Activated T-cell treated with anti-CD3 and anti-CD28 coated beads, Interleukin-2, amount 50 U/mL, for 24 hours (primary cell): ENCODE measurements at regions not wholly inside any gene's neighbourhood (a gene's known extent, or its start where the extent isn't known, plus 50 kb on each side); places are given as distances from the start of the nearest gene placed in this dataset.
A peak's percentile ranks its signal among the peaks of the same experiment; 100 is the strongest.

ENCODE experiments used
- DNase-seq: peaks from one replicate; pipeline ENCODE4 v3.0.0-alpha.2; 2020
- H3K27ac Mint-ChIP-seq: 2 replicates; pipeline ENCODE4 v1.8.0; 2020; ENCODE audit warnings: mild to moderate bottlenecking, mixed read lengths
- H3K27me3 Mint-ChIP-seq: 2 replicates; pipeline ENCODE4 v1.8.0; 2020; ENCODE audit warnings: mixed read lengths
- H3K36me3 Mint-ChIP-seq: 2 replicates; pipeline ENCODE4 v1.8.0; 2020; ENCODE audit warnings: low read depth, mixed read lengths
- H3K4me1 Mint-ChIP-seq: 2 replicates; pipeline ENCODE4 v1.8.0; 2020; ENCODE audit warnings: low read depth, mixed read lengths
- H3K4me3 Mint-ChIP-seq: 2 replicates; pipeline ENCODE4 v1.8.0; 2020; ENCODE audit warnings: mild to moderate bottlenecking, moderate library complexity, mixed read lengths
- H3K9me3 Mint-ChIP-seq: 2 replicates; pipeline ENCODE4 v1.8.0; 2020; ENCODE audit warnings: mixed read lengths

GRCh38 chr17:73943416-73944110, 259.9 kb upstream of the RPL38 start:
- DNase-seq, result no peak
- H3K27me3 Mint-ChIP-seq, result no peaks in the 10 kb centered on the region
- no peak overlapping the region for H3K27ac Mint-ChIP-seq
- H3K36me3 Mint-ChIP-seq, result no peaks in the 10 kb centered on the region
- no peaks in the 10 kb centered on the region for H3K4me1 Mint-ChIP-seq
- no peak overlapping the region for H3K4me3 Mint-ChIP-seq
- H3K9me3 Mint-ChIP-seq, result no peaks in the 10 kb centered on the region

GRCh38 chr17:73944366-73944765, 259.1 kb upstream of the RPL38 start:
- H3K27me3 Mint-ChIP-seq, result no peaks in the 10 kb centered on the region
- H3K36me3 Mint-ChIP-seq, result no peaks in the 10 kb centered on the region
- no peak overlapping the region for H3K4me3 Mint-ChIP-seq
- no peak for DNase-seq
- no peaks in the 10 kb centered on the region for H3K4me1 Mint-ChIP-seq
- no peak overlapping the region for H3K27ac Mint-ChIP-seq
- no peaks in the 10 kb centered on the region for H3K9me3 Mint-ChIP-seq

- H3K4me3 Mint-ChIP-seq, result no peak overlapping the region
- no peak for DNase-seq
- peaks cover 11% of the 10 kb centered on the region for H3K27me3 Mint-ChIP-seq
- peaks cover 3% of the 10 kb centered on the region for H3K4me1 Mint-ChIP-seq
- no peak overlapping the region for H3K27ac Mint-ChIP-seq
- H3K9me3 Mint-ChIP-seq, result no peaks in the 10 kb centered on the region
- no peaks in the 10 kb centered on the region for H3K36me3 Mint-ChIP-seq
Measured at GRCh38 chr17:73947281-73947965, 256.1 kb upstream of the RPL38 start.

GRCh38 chr17:73947966-73948355, 255.5 kb upstream of the RPL38 start:
- H3K27ac Mint-ChIP-seq, result no peak overlapping the region

GRCh38 chr17:73949903-73950592, 253.4 kb upstream of the RPL38 start:
- no peak for DNase-seq
- H3K4me1 Mint-ChIP-seq, result peaks cover 3% of the 10 kb centered on the region
- H3K36me3 Mint-ChIP-seq, result no peaks in the 10 kb centered on the region
- H3K9me3 Mint-ChIP-seq, result no peaks in the 10 kb centered on the region
- no peak overlapping the region for H3K4me3 Mint-ChIP-seq
- peaks cover 11% of the 10 kb centered on the region for H3K27me3 Mint-ChIP-seq
- no peak overlapping the region for H3K27ac Mint-ChIP-seq

More at GRCh38 chr17:73947966-73948355, 255.5 kb upstream of the RPL38 start:
- no peak overlapping the region for H3K4me3 Mint-ChIP-seq
- H3K9me3 Mint-ChIP-seq, result no peaks in the 10 kb centered on the region
- H3K4me1 Mint-ChIP-seq, result peaks cover 3% of the 10 kb centered on the region
- H3K36me3 Mint-ChIP-seq, result no peaks in the 10 kb centered on the region
- no peak for DNase-seq
- peaks cover 11% of the 10 kb centered on the region for H3K27me3 Mint-ChIP-seq

GRCh38 chr17:73950593-73950914, 252.9 kb upstream of the RPL38 start:
- no peaks in the 10 kb centered on the region for H3K9me3 Mint-ChIP-seq
- no peak for DNase-seq
- no peaks in the 10 kb centered on the region for H3K36me3 Mint-ChIP-seq
- peaks cover 3% of the 10 kb centered on the region for H3K4me1 Mint-ChIP-seq
- H3K27me3 Mint-ChIP-seq, result peaks cover 11% of the 10 kb centered on the region
- no peak overlapping the region for H3K27ac Mint-ChIP-seq
- H3K4me3 Mint-ChIP-seq, result no peak overlapping the region

- no peak for DNase-seq
- Mint-ChIP-seq H3K36me3 (no peaks in the 10 kb centered on the region), H3K27ac (no peak overlapping the region), H3K4me3 (peak overlapping the region; percentile 25), H3K9me3 (no peaks in the 10 kb centered on the region), H3K27me3 (peaks cover 11% of the 10 kb centered on the region), H3K4me1 (peaks cover 3% of the 10 kb centered on the region)
Measured at GRCh38 chr17:73952082-73952479, 251.4 kb upstream of the RPL38 start.

- Mint-ChIP-seq H3K4me3 (no peak overlapping the region), H3K27me3 (peaks cover 11% of the 10 kb centered on the region), H3K27ac (no peak overlapping the region), H3K9me3 (no peaks in the 10 kb centered on the region), H3K36me3 (no peaks in the 10 kb centered on the region), H3K4me1 (peaks cover 3% of the 10 kb centered on the region)
- DNase-seq, result peak; percentile 67
Measured at GRCh38 chr17:73952480-73953205, 250.8 kb upstream of the RPL38 start.

GRCh38 chr17:73953206-73954033, 250.1 kb upstream of the RPL38 start:
- Mint-ChIP-seq H3K27me3 (peaks cover 11% of the 10 kb centered on the region), H3K9me3 (no peaks in the 10 kb centered on the region), H3K4me3 (no peak overlapping the region), H3K4me1 (peaks cover 3% of the 10 kb centered on the region), H3K27ac (no peak overlapping the region), H3K36me3 (no peaks in the 10 kb centered on the region)
- DNase-seq, result no peak

- Mint-ChIP-seq H3K9me3 (peaks cover 1% of the 10 kb centered on the region), H3K27ac (no peak overlapping the region), H3K4me1 (peaks cover 3% of the 10 kb centered on the region), H3K36me3 (no peaks in the 10 kb centered on the region), H3K27me3 (peaks cover 11% of the 10 kb centered on the region), H3K4me3 (no peak overlapping the region)
- no peak for DNase-seq
Measured at GRCh38 chr17:73954951-73955350, 248.5 kb upstream of the RPL38 start.

- H3K9me3 Mint-ChIP-seq, result peaks cover 5% of the 10 kb centered on the region
- peaks cover 3% of the 10 kb centered on the region for H3K4me1 Mint-ChIP-seq
- H3K27ac Mint-ChIP-seq, result no peak overlapping the region
- peaks cover 11% of the 10 kb centered on the region for H3K27me3 Mint-ChIP-seq
- no peak for DNase-seq
- H3K36me3 Mint-ChIP-seq, result no peaks in the 10 kb centered on the region
- no peak overlapping the region for H3K4me3 Mint-ChIP-seq
Measured at GRCh38 chr17:73955616-73956015, 247.9 kb upstream of the RPL38 start.

GRCh38 chr17:73956169-73956568, 247.3 kb upstream of the RPL38 start:
- peaks cover 3% of the 10 kb centered on the region for H3K4me1 Mint-ChIP-seq
- H3K27ac Mint-ChIP-seq, result no peak overlapping the region
- no peak for DNase-seq
- peaks cover 5% of the 10 kb centered on the region for H3K9me3 Mint-ChIP-seq
- H3K4me3 Mint-ChIP-seq, result no peak overlapping the region
- H3K36me3 Mint-ChIP-seq, result no peaks in the 10 kb centered on the region
- H3K27me3 Mint-ChIP-seq, result peaks cover 10% of the 10 kb centered on the region

GRCh38 chr17:73956595-73957465, 246.6 kb upstream of the RPL38 start:
- Mint-ChIP-seq H3K36me3 (no peaks in the 10 kb centered on the region), H3K4me1 (peaks cover 3% of the 10 kb centered on the region), H3K9me3 (peaks cover 5% of the 10 kb centered on the region), H3K27ac (no peak overlapping the region), H3K4me3 (no peak overlapping the region), H3K27me3 (peaks cover 4% of the 10 kb centered on the region)
- DNase-seq, result peak; percentile 67
